ENCODE measurements at regions not wholly inside any gene's neighbourhood (a gene's known extent, or its start where the extent isn't known, plus 50 kb on each side); places are given as distances from the start of the nearest gene placed in this dataset.

GRCh38 chr9:106082621-106083020 is 388.3 kb downstream of the TMEM38B start:
- Histone ChIP-seq H3K27me3 (no peaks in the 10 kb centered on the region), H3K4me1 (no peaks in the 10 kb centered on the region), H3K4me3 (no peak overlapping the region), H3K27ac (no peak overlapping the region), H3K36me3 (replicated peaks in 1 of 2; ENCODE audit: insufficient read depth in 1 of 2, low read depth in 2 of 2) (no peaks in the 10 kb centered on the region), H3K9me3 (no peaks in the 10 kb centered on the region)
- TF ChIP-seq POLR2A (IDR thresholded peaks at IDR 0.05) = no peak
- no peak for TF ChIP-seq CTCF (IDR thresholded peaks at IDR 0.05)
- intact Hi-C loops (cut with DNase I) = no loop called here
- ATAC-seq (no peak), DNase-seq (no peak)
- 57 to 65% methylated on average over 3 of the region's 3 CpGs for WGBS, 2 donors

- TF ChIP-seq POLR2A (IDR thresholded peaks at IDR 0.05) (no peak), CTCF (IDR thresholded peaks at IDR 0.05) (no peak)
- WGBS, 2 donors = 10 to 28% methylated on average over 1 of the region's 1 CpG
- intact Hi-C loops (cut with DNase I) = no loop called here
- no peak overlapping the region for H3K27ac ChIP-seq
- ATAC-seq (no peak), DNase-seq (no peak)
- no peaks in the 10 kb centered on the region for H3K27me3 ChIP-seq
- no peak overlapping the region for H3K4me3 ChIP-seq
- no peaks in the 10 kb centered on the region for H3K4me1 ChIP-seq
- H3K9me3 ChIP-seq = no peaks in the 10 kb centered on the region
- no peaks in the 10 kb centered on the region for H3K36me3 ChIP-seq (replicated peaks in 1 of 2; ENCODE audit: insufficient read depth in 1 of 2, low read depth in 2 of 2)
Measured at GRCh38 chr9:106084702-106085101, 390.4 kb downstream of the TMEM38B start.

GRCh38 chr9:106085479-106085878 is 391.1 kb downstream of the TMEM38B start:
- no peak overlapping the region for H3K4me3 ChIP-seq
- H3K9me3 ChIP-seq = no peaks in the 10 kb centered on the region
- TF ChIP-seq CTCF (IDR thresholded peaks at IDR 0.05) (no peak), POLR2A (IDR thresholded peaks at IDR 0.05) (no peak)
- intact Hi-C loops (cut with DNase I) = no loop called here
- H3K27me3 ChIP-seq = no peaks in the 10 kb centered on the region
- DNase-seq (no peak), ATAC-seq (no peak)
- H3K36me3 ChIP-seq (replicated peaks in 1 of 2; ENCODE audit: insufficient read depth in 1 of 2, low read depth in 2 of 2) = no peaks in the 10 kb centered on the region
- H3K4me1 ChIP-seq = no peaks in the 10 kb centered on the region
- H3K27ac ChIP-seq = no peak overlapping the region

GRCh38 chr9:106092083-106092482 is 397.7 kb downstream of the TMEM38B start:
- TF ChIP-seq POLR2A (IDR thresholded peaks at IDR 0.05) = no peak
- no peak for TF ChIP-seq CTCF (IDR thresholded peaks at IDR 0.05)
- Histone ChIP-seq H3K4me3 (no peak overlapping the region), H3K27ac (no peak overlapping the region), H3K27me3 (no peaks in the 10 kb centered on the region), H3K36me3 (replicated peaks in 1 of 2; ENCODE audit: insufficient read depth in 1 of 2, low read depth in 2 of 2) (no peaks in the 10 kb centered on the region), H3K9me3 (peaks cover 0 to 6% (median 0%) of the 10 kb centered on the region in 3 donors), H3K4me1 (no peaks in the 10 kb centered on the region)
- WGBS, 2 donors = 62 to 65% methylated on average over 4 of the region's 4 CpGs
- intact Hi-C loops (cut with DNase I) = no loop called here
- DNase-seq = no peak
- no peak for ATAC-seq

GRCh38 chr9:106102821-106103220 is 408.5 kb downstream of the TMEM38B start:
- Histone ChIP-seq H3K4me1 (no peaks in the 10 kb centered on the region), H3K36me3 (replicated peaks in 1 of 2; ENCODE audit: insufficient read depth in 1 of 2, low read depth in 2 of 2) (no peaks in the 10 kb centered on the region), H3K4me3 (no peak overlapping the region), H3K9me3 (no peaks in the 10 kb centered on the region), H3K27me3 (no peaks in the 10 kb centered on the region), H3K27ac (no peak overlapping the region)
- WGBS, 2 donors = 67 to 74% methylated on average over 2 of the region's 2 CpGs
- intact Hi-C loops (cut with DNase I) = no loop called here
- ATAC-seq (no peak), DNase-seq (no peak)
- TF ChIP-seq POLR2A (IDR thresholded peaks at IDR 0.05) (no peak), CTCF (IDR thresholded peaks at IDR 0.05) (no peak)
